ENCODE measurements at regions not wholly inside any gene's neighbourhood (a gene's known extent, or its start where the extent isn't known, plus 50 kb on each side); places are given as distances from the start of the nearest gene placed in this dataset.

DNA sequence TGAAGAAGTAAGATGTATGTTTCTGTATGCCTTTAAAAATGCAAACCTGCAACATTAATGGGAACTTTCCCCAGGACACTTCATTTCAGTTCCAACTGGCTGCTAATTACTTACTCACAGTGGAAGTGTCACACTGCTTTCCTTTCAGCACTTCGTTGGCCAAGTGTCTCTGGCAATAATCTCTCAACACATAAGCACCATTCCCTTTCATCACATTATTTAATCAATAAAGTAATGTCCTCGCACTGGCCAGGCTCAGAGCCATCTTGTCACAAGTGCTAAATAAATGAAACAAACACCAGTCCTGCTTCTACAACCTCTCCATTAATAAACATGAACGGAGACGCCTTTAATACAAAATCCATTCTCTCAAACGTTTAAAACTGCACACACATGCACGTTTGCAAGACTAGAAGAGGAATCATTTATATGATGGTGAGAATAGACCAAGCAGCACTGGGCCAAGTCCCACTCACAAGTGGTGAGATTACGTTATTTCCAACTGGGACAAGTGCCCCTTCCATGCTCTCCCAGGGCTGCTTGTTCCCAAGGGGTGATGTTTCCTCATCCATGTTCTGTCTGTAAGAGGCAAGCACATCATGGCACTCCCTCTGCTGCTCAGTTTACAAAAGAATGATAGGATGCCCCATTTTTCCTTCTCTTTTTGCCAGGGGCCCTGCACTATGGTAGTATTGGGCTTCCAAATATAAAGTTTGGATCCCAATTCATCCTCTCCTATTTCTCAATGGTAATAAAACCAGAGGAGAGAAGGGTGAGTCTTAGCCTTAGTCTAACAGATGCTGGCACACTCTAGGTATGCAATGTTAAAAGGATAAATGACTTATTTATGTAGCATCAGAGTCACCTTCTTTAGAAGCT lies 56.8 kb upstream of the ETAA1 start:
- Histone ChIP-seq H3K27ac (ENCODE audit: low read depth, low read length) (no peak overlapping the region), H3K4me1 (ENCODE audit: control insufficient read depth in 2 of 2, insufficient read depth in 2 of 2, low read length in 2 of 2) (no peaks in the 10 kb centered on the region), H3K9me3 (ENCODE audit: control insufficient read depth in 2 of 3, low read length in 3 of 3) (no peaks in the 10 kb centered on the region), H3K36me3 (ENCODE audit: control insufficient read depth in 2 of 3, insufficient read depth in 3 of 3, low read length in 3 of 3) (no peaks in the 10 kb centered on the region), H3K27me3 (ENCODE audit: control insufficient read depth in 2 of 2, insufficient read depth in 2 of 2, low read length in 2 of 2) (no peaks in the 10 kb centered on the region), H3K4me3 (ENCODE audit: low read length) (no peak overlapping the region)
- ATAC-seq (no peak), DNase-seq (no peak)
- H3K4me1 Mint-ChIP-seq = no peaks in the 10 kb centered on the region
- no peak overlapping the region for H3K4me3 Mint-ChIP-seq
- intact Hi-C loops (cut with micrococcal nuclease) = no loop called here
- CTCF ChIA-PET = no interaction called here
- no peaks in the 10 kb centered on the region for H3K9me3 Mint-ChIP-seq
- peaks cover 0 to 27% (median 7%) of the 10 kb centered on the region in 5 donors for H3K27me3 Mint-ChIP-seq
- no peak overlapping the region for H3K27ac Mint-ChIP-seq
- POLR2A ChIA-PET = no interaction called here
- H3K36me3 Mint-ChIP-seq = no peaks in the 10 kb centered on the region

- H3K27ac Mint-ChIP-seq = no peak overlapping the region
- CTCF ChIA-PET = no interaction called here
- intact Hi-C loops (cut with micrococcal nuclease) = no loop called here
Measured at GRCh38 chr2:67341012-67341318, 56.2 kb upstream of the ETAA1 start.

DNA sequence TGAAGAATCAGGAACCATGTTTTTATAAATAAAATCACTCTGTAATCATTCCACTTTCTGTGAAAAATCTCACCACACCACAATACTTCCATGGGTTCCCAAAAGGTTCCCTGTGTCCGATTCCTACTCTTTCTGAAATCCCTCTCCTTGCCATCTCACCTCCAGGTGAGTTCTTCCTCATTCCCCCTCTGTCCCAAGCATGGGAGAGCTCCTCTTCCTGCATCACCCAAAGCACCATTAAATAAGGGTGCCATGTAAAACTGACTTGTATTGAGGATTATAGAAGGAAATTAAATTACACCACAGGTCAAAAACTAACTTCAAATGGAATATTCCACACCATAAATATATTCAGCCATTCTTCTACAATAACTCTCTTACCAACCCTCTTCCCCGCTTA lies 55.8 kb upstream of the ETAA1 start:
- ChIA-PET CTCF (no interaction called here), POLR2A (interaction anchor here (0.6 kb wide), 1 partner anchor 329 kb away, joined by 3 read pairs; no protein-coding TSS in a partner anchor)
- no peak overlapping the region for H3K27ac Mint-ChIP-seq
- H3K4me1 ChIP-seq (ENCODE audit: control insufficient read depth in 2 of 2, insufficient read depth in 2 of 2, low read length in 2 of 2) = no peaks in the 10 kb centered on the region
- peaks cover 0 to 27% (median 7%) of the 10 kb centered on the region in 5 donors for H3K27me3 Mint-ChIP-seq
- H3K4me3 Mint-ChIP-seq = no peak overlapping the region
- intact Hi-C loops (cut with micrococcal nuclease) = no loop called here
- H3K4me1 Mint-ChIP-seq = no peaks in the 10 kb centered on the region
- DNase-seq (no peak), ATAC-seq (no peak)
- no peaks in the 10 kb centered on the region for H3K36me3 ChIP-seq (ENCODE audit: control insufficient read depth in 2 of 3, insufficient read depth in 3 of 3, low read length in 3 of 3)
- no peaks in the 10 kb centered on the region for H3K27me3 ChIP-seq (ENCODE audit: control insufficient read depth in 2 of 2, insufficient read depth in 2 of 2, low read length in 2 of 2)
- H3K9me3 Mint-ChIP-seq = no peaks in the 10 kb centered on the region
- H3K36me3 Mint-ChIP-seq = no peaks in the 10 kb centered on the region
- H3K27ac ChIP-seq (ENCODE audit: low read depth, low read length) = no peak overlapping the region
- no peak overlapping the region for H3K4me3 ChIP-seq (ENCODE audit: low read length)
- no peaks in the 10 kb centered on the region for H3K9me3 ChIP-seq (ENCODE audit: control insufficient read depth in 2 of 3, low read length in 3 of 3)

More at GRCh38 chr2:67341012-67341318, 56.2 kb upstream of the ETAA1 start:
- Histone ChIP-seq H3K27me3 (ENCODE audit: control insufficient read depth in 2 of 2, insufficient read depth in 2 of 2, low read length in 2 of 2) (no peaks in the 10 kb centered on the region), H3K4me1 (ENCODE audit: control insufficient read depth in 2 of 2, insufficient read depth in 2 of 2, low read length in 2 of 2) (no peaks in the 10 kb centered on the region), H3K4me3 (ENCODE audit: low read length) (no peak overlapping the region), H3K9me3 (ENCODE audit: control insufficient read depth in 2 of 3, low read length in 3 of 3) (no peaks in the 10 kb centered on the region), H3K36me3 (ENCODE audit: control insufficient read depth in 2 of 3, insufficient read depth in 3 of 3, low read length in 3 of 3) (no peaks in the 10 kb centered on the region), H3K27ac (ENCODE audit: low read depth, low read length) (no peak overlapping the region)
- Mint-ChIP-seq H3K4me3 (no peak overlapping the region), H3K27me3 (peaks cover 0 to 27% (median 7%) of the 10 kb centered on the region in 5 donors), H3K4me1 (no peaks in the 10 kb centered on the region), H3K36me3 (no peaks in the 10 kb centered on the region), H3K9me3 (no peaks in the 10 kb centered on the region)
- POLR2A ChIA-PET = no interaction called here
- no peak for ATAC-seq
- no peak for DNase-seq

GRCh38 chr2:67342394-67342793 lies 54.7 kb upstream of the ETAA1 start:
- Histone ChIP-seq H3K9me3 (ENCODE audit: control insufficient read depth in 2 of 3, low read length in 3 of 3) (no peaks in the 10 kb centered on the region), H3K4me1 (ENCODE audit: control insufficient read depth in 2 of 2, insufficient read depth in 2 of 2, low read length in 2 of 2) (no peaks in the 10 kb centered on the region), H3K27me3 (ENCODE audit: control insufficient read depth in 2 of 2, insufficient read depth in 2 of 2, low read length in 2 of 2) (no peaks in the 10 kb centered on the region), H3K27ac (ENCODE audit: low read depth, low read length) (no peak overlapping the region), H3K36me3 (ENCODE audit: control insufficient read depth in 2 of 3, insufficient read depth in 3 of 3, low read length in 3 of 3) (no peaks in the 10 kb centered on the region), H3K4me3 (ENCODE audit: low read length) (no peak overlapping the region)
- DNase-seq (no peak), ATAC-seq (no peak)
- Mint-ChIP-seq H3K4me1 (no peaks in the 10 kb centered on the region), H3K27ac (no peak overlapping the region), H3K9me3 (no peaks in the 10 kb centered on the region), H3K27me3 (peaks cover 0 to 27% (median 7%) of the 10 kb centered on the region in 5 donors), H3K4me3 (no peak overlapping the region), H3K36me3 (no peaks in the 10 kb centered on the region)
- intact Hi-C loops (cut with micrococcal nuclease) = no loop called here
- CTCF ChIA-PET = no interaction called here
- POLR2A ChIA-PET = no interaction called here

- no peaks in the 10 kb centered on the region for H3K9me3 ChIP-seq (ENCODE audit: control insufficient read depth in 2 of 3, low read length in 3 of 3)
- Mint-ChIP-seq H3K27ac (no peak overlapping the region), H3K9me3 (peaks cover 0 to 13% (median 2%) of the 10 kb centered on the region in 11 donors), H3K36me3 (no peaks in the 10 kb centered on the region), H3K27me3 (peaks cover 0 to 13% (median 0%) of the 10 kb centered on the region in 5 donors), H3K4me1 (no peaks in the 10 kb centered on the region), H3K4me3 (no peak overlapping the region)
- H3K27me3 ChIP-seq (ENCODE audit: control insufficient read depth in 2 of 2, insufficient read depth in 2 of 2, low read length in 2 of 2) = no peaks in the 10 kb centered on the region
- intact Hi-C loops (cut with micrococcal nuclease) = no loop called here
- ChIA-PET POLR2A (no interaction called here), CTCF (no interaction called here)
- H3K4me1 ChIP-seq (ENCODE audit: control insufficient read depth in 2 of 2, insufficient read depth in 2 of 2, low read length in 2 of 2) = no peaks in the 10 kb centered on the region
- no peak for DNase-seq
- H3K36me3 ChIP-seq (ENCODE audit: control insufficient read depth in 2 of 3, insufficient read depth in 3 of 3, low read length in 3 of 3) = no peaks in the 10 kb centered on the region
- no peak for ATAC-seq
- no peak overlapping the region for H3K4me3 ChIP-seq (ENCODE audit: low read length)
- no peak overlapping the region for H3K27ac ChIP-seq (ENCODE audit: low read depth, low read length)
Measured at GRCh38 chr2:67346718-67347407, 50.3 kb upstream of the ETAA1 start.
